Stimulated activated CD4-positive, alpha-beta T cell treated with anti-CD3 and anti-CD28 coated beads, TNF-alpha, amount 100 ng/mL, for 24 hours (primary cell): ENCODE measurements at regions not wholly inside any gene's neighbourhood (a gene's known extent, or its start where the extent isn't known, plus 50 kb on each side); places are given as distances from the start of the nearest gene placed in this dataset.
"Not testable (repeated sequence)": the region's sequence is repeated elsewhere in the genome, so short reads cannot be mapped to it uniquely, and the experiment has no call there.

ENCODE experiments used
- DNase-seq, 3 experiments: peaks; one replicate each; pipeline ENCODE4 v3.0.0-alpha.2; 2020; ENCODE audit warnings: low read depth in 3 of 3

DNA sequence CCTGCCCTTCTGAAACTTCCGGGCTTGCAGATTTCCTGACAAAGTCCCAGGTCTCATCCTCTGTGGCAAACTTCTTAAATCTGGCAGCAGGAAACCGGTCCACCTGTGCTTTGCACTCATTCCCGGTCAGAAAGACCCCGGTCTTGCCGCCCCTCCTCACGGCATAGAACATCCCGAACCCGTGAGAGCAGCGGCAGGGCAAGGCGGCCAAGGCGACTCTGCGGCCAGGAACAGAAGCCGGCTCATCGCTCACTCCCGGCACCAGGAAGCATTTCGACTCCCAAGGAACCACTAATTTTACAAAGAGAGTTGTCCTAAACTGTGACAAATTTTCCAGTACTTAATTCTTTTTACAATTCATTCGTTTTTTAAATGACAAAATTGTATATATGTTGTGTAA lies 140.3 kb downstream of the USP22 start:
- not testable (repeated sequence) for DNase-seq

DNA sequence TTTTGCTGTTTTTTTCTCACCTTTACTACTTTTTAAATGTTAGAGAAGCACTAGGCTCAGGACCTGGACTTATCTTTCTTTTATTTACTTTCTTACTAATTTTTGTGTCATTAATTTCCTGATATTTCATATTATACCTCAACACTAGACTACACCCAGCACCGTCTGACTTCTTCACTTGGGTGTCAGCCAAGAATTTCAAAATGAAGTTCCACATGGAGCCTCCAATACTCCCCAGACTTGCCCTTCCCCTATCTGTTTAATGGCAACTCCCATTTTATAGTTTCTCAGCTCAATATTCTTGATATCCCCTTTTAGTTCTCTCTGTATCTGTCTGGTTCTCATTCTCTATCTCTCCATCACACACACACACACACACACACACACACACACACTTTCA lies 139.3 kb downstream of the USP22 start:
- DNase-seq = not testable (repeated sequence)

DNA sequence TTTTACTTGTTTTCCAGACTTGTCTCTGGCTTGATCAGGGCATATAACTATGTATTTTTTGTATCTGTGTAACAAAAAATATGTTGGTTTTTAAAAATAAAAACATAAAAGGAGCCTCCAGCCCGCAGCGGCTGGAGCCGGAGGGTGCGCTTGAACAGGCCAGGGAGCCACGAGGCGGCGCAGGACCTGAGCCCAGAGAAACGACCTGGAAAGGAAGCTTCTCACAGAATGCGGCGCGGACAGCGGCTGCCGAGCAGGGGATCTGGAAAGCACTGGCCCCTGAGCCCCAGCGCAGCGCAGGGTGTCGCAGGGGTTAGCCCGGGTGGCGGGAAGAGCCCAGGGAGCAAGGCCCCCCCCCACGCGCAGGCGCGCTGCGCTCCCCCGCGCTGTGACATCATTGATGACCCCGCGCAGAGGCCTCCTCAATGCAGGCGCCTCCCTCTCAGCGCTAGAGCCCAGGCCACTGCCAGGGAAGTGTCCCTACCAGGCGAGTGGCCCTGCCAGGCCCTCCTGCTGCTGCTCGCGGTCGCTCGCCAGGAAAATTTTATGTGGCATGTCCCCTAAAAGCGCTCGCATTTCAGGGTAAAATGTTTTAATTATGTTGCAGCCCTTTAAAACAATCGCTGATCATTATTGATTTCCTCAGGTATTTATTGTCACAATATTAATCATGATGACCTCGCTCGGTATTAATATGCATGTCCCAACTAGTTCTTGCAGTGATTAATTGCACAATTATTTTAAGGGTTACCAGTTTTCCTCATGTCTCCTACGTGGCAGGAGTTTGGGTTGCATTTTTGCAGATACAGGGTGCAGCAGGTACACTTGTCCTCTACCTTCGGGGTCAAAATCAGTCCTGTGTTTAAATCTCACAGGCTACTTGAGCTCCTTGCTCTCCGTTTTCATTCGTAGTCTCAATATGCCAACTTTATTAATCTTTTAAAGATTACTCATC lies 134.2 kb downstream of the USP22 start:
- DNase-seq = peak; percentile 55 to 80 (median 60)

DNA sequence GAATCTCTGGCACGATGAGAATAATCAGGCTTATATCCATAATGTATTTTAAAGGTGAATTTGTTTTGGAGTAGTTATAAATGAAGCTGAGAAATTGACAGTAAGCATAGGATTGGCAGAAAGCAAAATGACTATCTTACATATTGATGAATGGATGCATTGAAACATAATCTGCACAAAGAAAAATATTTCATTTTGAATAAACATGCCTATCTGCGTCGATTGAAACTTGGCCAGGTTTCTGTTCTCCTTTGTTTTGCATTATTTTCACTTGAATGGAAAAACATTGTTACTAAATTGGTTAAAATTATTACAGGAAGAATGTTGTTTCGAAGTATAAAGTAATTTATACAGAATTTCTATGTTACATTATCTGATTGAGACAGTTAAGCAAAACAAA lies 128.2 kb downstream of the USP22 start:
- DNase-seq = no peak

DNA sequence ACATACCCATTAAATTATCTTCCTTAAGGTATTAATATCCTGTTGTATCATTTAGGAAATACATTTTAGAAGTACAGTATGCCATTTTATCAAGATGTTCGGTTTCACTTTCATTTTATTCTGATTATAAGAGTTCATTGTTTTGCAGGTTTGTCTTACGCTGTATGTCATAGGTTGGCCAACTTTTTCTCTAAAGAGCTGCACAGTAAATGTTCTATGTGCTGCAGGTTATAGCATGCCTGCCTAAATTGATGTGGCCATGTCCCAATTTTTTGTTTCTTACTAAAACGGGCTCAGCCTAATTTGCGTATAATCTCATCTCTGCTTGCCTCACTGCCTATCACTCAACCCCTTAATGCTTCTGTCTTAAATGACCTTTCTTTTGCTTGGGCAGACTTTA lies 126.4 kb downstream of the USP22 start:
- no peak for DNase-seq

DNA sequence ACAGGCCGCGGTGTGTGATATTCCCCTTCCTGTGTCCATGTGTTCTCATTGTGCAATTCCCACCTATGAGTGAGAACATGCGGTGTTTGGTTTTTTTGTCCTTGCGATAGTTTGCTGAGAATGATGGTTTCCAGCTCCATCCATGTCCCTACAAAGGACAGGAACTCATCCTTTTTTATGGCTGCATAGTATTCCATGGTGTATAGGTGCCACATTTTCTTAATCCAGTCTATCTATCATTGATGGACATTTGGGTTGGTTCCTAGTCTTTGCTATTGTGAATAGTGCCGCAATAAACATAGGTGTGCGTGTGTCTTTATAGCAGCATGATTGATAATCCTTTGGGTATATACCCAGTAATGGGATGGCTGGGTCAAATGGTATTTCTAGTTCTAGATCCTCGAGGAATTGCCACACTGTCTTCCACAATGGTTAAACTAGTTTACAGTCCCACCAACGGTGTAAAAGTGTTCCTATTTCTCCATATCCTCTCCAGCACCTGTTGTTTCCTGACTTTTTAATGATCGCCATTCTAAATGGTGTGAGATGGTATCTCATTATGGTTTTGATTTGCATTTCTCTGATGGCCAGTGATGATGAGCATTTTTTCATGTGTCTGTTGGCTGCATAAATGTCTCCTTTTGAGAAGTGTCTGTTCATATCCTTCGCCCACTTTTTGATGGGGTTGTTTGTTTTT lies 125.1 kb downstream of the USP22 start:
- DNase-seq = not testable (repeated sequence)

DNA sequence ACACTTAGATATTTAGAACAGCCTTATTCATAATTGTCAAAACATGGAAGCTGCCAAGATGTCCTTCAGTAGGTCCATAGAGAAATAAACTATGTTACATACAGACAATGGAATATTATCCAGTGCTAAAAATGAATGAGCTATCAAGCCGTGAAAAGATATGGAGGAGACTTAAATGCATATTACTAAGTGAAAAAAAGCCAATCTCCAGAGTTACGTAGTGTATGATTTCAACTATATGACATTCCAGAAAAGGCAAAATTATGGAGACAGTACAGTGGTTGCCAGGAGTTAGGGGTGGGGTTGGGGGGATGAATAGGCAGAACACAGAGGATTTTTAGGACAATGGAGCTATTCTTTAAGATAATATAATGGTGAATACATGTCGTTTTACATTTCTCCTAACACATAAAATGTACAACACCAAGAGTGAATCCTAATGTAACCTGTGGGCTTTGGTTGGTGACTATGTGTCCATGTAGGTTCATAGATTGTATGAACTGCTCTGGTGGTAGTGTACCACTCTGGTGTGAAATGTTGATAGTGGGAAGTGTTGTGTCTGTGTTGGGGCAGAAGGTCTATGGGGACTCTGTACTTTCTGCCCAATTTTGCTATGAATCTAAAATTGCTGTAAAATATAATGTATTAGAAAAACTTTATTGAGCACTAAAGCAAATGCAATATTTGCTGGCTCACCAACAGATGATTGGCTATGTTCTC lies 122.6 kb downstream of the USP22 start:
- DNase-seq = no peak

DNA sequence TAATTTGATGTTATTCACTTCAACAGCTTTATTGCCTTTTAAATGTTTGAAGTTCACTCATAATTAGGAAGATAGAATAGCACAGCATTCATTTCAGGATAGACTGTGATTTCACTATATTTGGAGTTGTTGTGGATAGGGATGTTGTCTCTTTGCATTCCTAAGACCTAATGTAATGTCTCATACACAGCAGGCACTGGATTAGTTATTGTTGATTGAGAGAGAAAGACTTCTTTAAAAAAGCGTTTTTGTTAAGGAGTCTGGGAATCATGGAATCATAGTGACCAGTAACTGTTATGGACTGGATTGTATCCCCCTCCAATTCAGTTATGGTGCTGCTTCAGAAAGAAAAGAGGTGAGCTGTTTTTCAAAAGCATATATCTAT lies 122.0 kb downstream of the USP22 start:
- DNase-seq = no peak

DNA sequence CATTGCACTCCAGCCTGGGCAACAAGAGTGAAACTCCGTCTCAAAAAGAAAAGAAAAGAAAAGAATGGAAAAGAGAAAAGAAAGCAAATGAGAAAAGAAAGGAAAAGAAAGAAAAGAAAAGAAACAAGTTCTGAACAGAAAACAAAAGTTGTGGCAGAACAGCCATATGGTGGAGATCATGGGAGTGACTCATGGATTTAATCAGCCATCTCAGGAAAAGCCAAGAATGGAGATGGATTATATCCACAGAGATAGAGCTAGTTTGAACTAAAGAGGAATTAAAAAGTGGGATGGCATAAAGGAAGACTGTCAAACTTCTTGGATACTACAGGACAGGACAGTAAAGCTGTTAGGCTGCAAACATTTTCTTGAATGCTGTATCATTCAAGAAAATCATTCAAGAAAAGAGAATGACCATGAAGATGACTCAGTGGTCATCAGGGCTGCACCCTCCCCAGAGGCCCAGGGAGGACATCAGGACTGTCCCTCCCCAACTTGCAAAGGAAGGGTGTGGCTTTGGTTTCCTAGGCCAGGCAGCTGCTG lies 120.6 kb downstream of the USP22 start:
- DNase-seq = no peak

DNA sequence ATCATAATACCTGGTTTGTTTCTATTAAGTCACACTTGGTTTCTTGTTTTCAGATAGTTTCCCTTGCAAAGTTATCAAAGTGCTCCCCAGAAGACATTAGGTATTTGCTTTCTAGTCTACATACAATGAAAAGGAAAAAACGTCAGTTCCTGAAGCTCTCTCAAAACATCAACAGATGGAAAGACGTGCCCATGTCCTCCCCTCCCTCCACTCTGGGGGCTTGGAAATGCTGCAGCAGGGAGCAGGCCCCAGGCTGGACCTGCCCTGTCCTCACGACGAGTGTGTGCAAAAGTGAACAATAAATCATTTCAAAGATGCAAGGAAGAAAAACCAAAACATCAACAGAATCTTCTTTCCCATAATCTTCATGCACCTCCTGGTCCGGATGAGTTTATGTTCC lies 118.5 kb downstream of the USP22 start:
- DNase-seq = no peak

DNA sequence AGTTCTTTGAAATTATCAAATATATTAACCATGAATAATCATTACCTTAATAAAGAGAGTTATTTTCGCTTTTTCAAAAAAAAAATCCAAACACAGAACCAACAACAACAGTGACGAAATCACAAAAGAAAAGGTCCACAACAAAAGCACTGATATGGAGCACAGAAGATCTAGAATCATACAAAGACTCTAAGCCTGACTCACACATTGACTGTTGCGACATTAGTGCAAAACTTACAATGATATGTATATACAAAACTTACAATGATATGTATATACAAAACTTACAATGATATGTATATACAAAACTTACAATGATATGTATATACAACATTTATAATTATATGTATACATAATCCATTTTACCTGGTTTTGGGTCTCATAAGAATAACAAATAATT lies 117.7 kb downstream of the USP22 start:
- no peak for DNase-seq

DNA sequence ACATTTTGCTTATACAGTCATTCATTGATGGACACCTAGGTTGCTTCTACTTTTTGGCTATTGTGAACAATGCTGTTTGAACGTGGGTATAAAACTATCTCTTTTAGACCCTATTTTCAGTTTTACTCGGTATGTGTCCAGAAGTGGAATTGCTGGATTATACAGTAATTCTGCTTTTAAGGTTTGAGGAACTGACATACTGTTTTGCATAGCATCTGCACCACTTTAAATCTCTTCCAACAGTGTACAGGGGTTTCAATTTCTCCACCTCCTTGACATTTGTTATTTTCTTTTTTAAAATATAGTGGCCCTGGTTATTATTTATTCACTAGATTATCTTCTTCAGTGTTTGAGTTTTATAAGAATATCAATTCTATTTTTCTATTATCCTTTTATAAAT lies 116.9 kb downstream of the USP22 start:
- no peak for DNase-seq

DNA sequence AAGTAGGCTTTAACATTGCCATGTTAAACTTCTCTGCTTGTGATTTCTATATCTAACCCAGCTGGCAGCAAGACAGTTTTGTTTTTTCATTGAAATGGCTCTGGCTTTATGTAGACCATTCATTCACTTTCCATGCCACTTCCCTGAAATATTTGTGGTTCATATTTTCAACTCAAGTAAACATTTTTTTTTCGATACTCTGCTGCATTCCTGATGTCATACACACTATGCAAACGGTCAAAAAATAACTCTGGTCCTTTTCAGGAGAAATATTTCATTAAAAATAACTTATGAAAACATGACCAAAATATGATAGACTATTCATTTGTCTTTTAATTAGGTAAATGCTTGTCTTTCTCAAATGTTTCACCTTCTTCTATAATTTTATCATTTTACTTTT lies 116.3 kb downstream of the USP22 start:
- no peak for DNase-seq

DNA sequence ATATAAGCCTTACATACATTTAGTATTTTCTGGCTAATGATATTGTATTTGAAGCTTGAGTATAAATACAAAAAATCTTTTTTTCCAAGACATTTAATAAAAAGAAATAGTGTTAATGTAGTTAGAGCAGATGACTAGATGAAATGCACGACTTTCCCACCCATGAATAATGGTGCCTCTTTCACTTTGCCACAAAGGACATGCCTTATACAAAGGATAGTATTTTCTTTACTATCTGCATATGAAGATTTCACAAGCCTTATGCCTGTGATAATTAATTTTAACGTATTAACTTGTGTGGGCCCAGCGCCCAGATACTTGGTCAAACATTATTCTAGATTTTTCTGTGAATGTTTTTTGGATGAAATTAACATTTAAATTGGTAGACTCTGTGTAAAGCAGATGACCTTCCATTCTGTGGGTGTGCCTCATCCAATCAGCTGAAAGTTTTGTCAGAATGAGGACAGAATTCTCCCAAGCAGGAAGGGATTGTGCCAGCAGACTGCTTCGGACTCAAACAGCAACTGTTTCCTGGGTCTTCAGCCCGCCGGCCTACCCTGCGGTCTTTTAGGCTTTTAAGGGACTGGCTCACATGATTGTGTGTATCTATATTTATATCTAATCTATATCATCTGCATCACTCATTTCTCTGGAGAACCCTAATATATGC lies 115.4 kb downstream of the USP22 start:
- DNase-seq = no peak

DNA sequence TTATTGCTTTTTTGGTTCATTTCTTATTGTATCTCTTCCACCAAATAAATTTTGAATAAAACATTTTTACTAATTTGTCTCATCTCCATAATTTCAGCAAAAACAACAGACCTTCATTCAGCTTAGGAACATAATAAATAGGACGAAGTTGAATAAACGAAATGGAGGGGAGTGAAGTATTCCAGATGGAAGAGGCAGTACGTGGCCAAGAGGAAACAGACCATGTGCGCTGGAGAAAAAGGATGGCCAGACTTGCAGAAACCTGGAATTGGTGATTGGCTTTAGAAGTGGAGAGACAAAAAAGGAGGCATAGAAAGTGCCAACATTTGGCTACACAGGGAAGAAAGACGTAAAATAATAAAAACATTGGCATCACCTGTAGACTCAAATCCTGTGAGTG lies 113.5 kb downstream of the USP22 start:
- no peak for DNase-seq

DNA sequence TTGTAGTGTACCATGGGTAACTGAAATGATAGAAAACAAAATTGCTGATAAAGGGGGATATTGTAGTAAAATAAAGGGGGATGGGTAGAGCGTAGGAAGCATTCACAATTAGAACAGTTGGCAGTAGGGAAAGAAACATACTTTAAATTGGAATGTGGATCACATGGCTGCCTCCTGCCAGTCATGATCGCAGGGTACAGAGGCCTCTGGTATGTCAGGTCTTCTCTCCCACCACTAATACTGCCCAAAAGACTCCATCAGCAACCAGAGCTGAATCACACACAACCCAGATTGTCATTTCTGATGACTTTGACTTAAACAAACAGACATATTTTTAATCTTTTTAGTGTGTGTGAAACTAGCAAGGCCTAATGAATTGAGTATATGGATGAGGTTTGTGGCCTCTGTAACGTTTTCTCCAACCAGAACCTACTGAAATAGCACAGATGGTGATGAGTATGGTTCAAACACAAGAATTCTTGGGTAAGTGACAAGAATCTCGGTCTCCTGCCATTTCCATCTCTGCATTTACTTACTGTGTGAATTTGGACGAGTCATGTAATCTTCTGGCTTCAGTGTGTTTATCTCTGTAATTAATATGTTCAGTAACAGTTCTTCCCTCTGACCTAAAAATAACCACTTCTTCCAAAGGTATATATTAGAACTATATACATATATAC lies 112.6 kb downstream of the USP22 start:
- no peak for DNase-seq

DNA sequence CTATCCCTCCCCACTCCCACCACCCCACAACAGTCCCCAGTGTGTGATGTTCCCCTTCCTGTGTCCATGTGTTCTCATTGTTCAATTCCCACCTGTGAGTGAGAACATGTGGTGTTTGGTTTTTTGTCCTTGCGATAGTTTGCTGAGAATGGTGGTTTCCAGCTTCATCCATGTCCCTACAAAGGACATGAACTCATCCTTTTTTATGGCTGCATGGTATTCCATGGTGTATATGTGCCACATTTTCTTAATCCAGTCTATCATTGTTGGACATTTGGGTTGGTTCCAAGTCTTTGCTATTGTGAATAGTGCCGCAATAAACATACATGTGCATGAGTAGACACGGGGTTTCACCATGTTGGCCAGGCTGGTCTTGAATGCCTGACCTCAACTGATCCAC lies 109.8 kb downstream of the USP22 start:
- DNase-seq = not testable (repeated sequence)

DNA sequence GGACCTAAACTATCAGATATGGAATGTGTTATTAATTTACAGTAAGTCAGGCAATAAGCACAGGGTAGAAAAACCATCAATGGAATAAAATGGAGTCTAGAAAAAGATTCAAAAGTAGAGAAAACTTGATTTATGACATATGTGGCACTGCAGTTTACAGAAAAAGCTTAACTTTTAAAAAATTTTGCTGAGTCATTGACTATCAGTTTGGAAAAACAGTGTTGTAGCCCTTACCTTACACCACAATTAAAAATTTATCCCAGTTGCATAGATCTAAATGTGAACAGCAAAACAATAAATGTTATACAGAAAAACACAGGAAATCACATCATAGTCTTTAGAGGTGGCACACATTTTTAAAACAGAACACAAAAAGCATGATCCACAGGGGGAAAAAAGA lies 108.5 kb downstream of the USP22 start:
- DNase-seq = no peak

DNA sequence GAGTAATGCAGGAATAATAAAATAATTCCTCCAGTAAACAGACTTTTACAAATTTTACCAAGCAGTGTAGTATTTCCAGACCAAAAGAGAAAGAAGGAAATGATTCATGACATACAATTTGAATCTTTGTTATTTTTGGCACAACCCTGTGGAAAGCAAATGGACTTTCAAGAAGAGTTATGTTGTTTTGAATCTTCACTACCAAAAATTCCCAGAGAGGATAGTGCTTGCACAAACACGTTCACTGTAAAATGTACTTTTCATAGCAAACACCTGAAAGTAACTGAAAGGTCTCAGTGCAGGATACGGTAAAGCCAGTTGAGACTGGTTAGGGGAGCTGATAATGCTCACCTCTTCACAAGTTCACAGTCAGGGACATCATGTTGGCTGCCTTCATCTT lies 107.1 kb downstream of the USP22 start:
- no peak for DNase-seq

DNA sequence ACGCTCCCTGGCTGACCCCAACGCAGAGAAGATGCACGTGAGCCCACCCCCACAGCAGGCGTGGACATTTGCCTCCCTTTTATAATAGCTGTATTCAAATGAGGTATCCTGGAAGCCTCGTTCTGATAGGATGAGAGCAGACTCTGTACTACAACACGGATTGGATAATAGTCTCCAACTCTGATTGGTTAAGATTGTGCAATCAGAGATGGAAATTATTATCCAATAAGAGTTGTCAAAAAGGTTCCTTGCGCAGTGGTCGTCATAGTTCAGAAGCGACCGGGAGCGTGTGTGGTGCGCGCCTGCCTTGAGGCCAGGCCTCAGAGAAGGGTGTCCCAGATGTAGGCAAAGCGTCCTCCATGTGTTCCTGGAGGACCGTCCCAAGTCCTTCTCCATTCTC lies 104.6 kb downstream of the USP22 start:
- DNase-seq = no peak

DNA sequence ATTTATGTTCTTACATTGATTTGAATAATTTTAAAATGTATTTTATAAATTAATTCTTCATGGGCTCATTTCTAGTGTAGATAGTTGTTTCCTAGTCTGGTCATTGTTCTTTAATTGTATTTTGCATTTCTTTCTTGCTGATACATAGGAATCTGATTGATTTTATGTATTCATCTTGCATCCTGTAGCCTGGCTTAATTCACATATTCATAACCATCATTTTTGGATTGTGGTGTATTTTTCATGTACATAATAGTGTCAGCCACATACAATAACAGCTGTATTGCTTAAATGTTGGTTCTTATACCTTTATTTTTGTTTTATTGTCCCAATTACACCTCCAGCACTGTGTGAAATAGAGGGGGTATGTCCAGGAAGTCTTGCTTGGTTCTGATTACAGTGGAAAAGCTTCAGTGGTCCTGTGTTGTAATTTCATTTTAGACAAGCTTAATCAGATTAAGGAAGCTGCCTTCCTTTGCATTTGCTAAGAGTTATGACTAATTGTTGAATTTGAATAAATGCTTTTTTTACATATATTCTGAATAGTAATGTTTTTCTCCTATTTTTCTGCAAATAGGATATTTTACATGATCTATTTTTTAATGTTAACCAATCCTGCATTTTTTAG lies 103.7 kb downstream of the USP22 start:
- DNase-seq = no peak
